Ishikawa (cell line): ENCODE measurements at regions not wholly inside any gene's neighbourhood (a gene's known extent, or its start where the extent isn't known, plus 50 kb on each side); places are given as distances from the start of the nearest gene placed in this dataset.

Source experiments
- CEBPB ChIP-seq: IDR thresholded peaks from 2 replicates; pipeline ENCODE4 v1.6.1; 2012
- CREB1 ChIP-seq: IDR thresholded peaks from 2 replicates; pipeline ENCODE4 v1.6.1; 2012; ENCODE audit warnings: low read depth
- EGR1 ChIP-seq: IDR thresholded peaks from 2 replicates; pipeline ENCODE4 v1.6.1; 2012
- EP300 ChIP-seq: IDR thresholded peaks from 2 replicates; pipeline ENCODE4 v1.6.1; 2012; ENCODE audit warnings: borderline replicate concordance
- FOXM1 ChIP-seq: IDR thresholded peaks from 2 replicates; pipeline ENCODE4 v1.6.1; 2012; ENCODE audit warnings: low read depth, borderline replicate concordance
- MAX ChIP-seq: IDR thresholded peaks from 2 replicates; pipeline ENCODE4 v1.6.1; 2012
- NFIC ChIP-seq: IDR thresholded peaks from 2 replicates; pipeline ENCODE4 v1.6.1; 2012
- RAD21 ChIP-seq: IDR thresholded peaks from 2 replicates; pipeline ENCODE4 v1.6.1; 2012; ENCODE audit warnings: low read depth
- TAF1 ChIP-seq: IDR thresholded peaks from 2 replicates; pipeline ENCODE4 v1.6.1; 2012; ENCODE audit warnings: low read depth, mild to moderate bottlenecking
- TCF12 ChIP-seq: IDR thresholded peaks from 2 replicates; pipeline ENCODE4 v1.6.1; 2012; ENCODE audit warnings: low read depth
- TEAD4 ChIP-seq: IDR thresholded peaks from 2 replicates; pipeline ENCODE4 v1.6.1; 2012
- USF1 ChIP-seq: IDR thresholded peaks from 2 replicates; pipeline ENCODE4 v1.6.1; 2012
- YY1 ChIP-seq: IDR thresholded peaks from 2 replicates; pipeline ENCODE4 v1.6.1; 2012; ENCODE audit warnings: low read depth
- ZBTB7A ChIP-seq: IDR thresholded peaks from 2 replicates; pipeline ENCODE4 v1.6.1; 2012; ENCODE audit warnings: low read depth
- TF ChIP-seq, protein P1 (sequence below): IDR thresholded peaks from 2 replicates; pipeline ENCODE4 v1.6.1; 2012; ENCODE audit warnings: low read depth, mild to moderate bottlenecking

GRCh38 chr2:59490994-59491393 is 1062.5 kb downstream of the BCL11A start:
- TF ChIP-seq YY1 (no peak), EP300 (no peak)

- TF ChIP-seq EP300 (no peak), NFIC (no peak), MAX (no peak), USF1 (no peak), TEAD4 (no peak), YY1 (no peak), TCF12 (no peak), CREB1 (no peak), ZBTB7A (no peak), EGR1 (no peak), RAD21 (no peak), CEBPB (no peak), TAF1 (no peak), FOXM1 (no peak)
- TF ChIP-seq, protein P1, sequence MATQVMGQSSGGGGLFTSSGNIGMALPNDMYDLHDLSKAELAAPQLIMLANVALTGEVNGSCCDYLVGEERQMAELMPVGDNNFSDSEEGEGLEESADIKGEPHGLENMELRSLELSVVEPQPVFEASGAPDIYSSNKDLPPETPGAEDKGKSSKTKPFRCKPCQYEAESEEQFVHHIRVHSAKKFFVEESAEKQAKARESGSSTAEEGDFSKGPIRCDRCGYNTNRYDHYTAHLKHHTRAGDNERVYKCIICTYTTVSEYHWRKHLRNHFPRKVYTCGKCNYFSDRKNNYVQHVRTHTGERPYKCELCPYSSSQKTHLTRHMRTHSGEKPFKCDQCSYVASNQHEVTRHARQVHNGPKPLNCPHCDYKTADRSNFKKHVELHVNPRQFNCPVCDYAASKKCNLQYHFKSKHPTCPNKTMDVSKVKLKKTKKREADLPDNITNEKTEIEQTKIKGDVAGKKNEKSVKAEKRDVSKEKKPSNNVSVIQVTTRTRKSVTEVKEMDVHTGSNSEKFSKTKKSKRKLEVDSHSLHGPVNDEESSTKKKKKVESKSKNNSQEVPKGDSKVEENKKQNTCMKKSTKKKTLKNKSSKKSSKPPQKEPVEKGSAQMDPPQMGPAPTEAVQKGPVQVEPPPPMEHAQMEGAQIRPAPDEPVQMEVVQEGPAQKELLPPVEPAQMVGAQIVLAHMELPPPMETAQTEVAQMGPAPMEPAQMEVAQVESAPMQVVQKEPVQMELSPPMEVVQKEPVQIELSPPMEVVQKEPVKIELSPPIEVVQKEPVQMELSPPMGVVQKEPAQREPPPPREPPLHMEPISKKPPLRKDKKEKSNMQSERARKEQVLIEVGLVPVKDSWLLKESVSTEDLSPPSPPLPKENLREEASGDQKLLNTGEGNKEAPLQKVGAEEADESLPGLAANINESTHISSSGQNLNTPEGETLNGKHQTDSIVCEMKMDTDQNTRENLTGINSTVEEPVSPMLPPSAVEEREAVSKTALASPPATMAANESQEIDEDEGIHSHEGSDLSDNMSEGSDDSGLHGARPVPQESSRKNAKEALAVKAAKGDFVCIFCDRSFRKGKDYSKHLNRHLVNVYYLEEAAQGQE: no peak
These were observed 1063.3 kb downstream of the BCL11A start for GRCh38 chr2:59490192-59490591.

DNA sequence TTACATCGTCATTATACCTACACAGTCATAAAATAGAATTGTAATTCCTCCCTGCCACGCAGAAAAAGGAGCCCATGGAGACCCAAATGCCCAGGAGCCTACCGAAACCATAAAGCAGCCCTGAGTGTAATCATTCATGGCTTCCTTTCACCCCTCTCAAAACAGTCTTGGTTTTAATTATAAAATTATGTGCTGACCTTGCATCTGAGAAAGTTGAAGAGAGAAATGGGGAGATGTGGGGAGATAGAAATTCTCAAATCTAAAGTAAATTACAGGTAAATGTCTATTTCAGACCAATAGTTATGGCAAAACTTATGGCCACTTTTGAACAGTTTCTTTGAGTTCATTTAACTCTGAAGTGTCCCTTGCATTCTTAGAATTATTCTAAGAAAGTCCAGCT is 1068.8 kb downstream of the BCL11A start:
- TF ChIP-seq USF1 (no peak), TAF1 (no peak)

- TF ChIP-seq TEAD4 (no peak), YY1 (no peak), EP300 (no peak), TAF1 (no peak), TCF12 (no peak), EGR1 (no peak), FOXM1 (no peak), MAX (no peak), NFIC (no peak), CREB1 (no peak), USF1 (no peak), RAD21 (no peak), ZBTB7A (no peak), CEBPB (no peak)
- TF ChIP-seq, protein P1: no peak
These were observed 1090.0 kb downstream of the BCL11A start for GRCh38 chr2:59463426-59463825.

DNA sequence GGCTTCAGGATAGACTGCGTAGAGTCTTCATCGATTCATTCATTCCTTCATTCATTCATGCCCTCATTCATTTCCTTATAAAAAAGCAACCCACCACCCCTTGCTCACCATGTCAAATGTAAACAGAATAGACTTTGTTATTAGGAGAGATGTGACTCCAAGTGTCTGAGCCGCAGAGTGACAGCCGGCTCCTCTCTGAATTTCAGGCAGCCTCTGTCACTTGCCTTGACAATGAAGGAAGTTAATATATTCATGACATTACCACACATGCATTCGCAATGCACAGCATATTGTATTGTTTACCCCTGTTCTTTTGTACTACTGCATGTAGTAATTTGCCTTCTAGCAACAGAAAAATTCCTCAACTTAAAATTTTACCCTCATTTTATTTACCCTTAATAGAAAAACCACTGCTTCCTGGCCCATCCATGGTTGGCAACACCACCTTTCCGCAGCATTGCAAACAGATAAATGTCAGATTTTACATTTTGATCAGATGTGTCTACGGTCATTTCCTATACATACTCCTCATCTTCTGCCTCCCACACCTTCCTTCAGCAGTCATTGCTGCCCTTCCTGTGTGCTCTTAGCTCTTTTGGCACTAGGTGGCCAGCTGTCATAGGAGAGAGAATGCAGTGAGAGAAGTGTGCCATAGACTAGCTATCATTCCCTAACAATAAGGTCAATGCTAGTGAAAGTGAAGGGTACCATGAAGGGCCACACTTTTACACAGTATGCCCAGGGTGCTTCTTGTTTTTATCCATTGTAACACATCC is 1090.8 kb downstream of the BCL11A start:
- TF ChIP-seq TEAD4: no peak
- no peak for TF ChIP-seq TAF1
- TF ChIP-seq EGR1: no peak
- TF ChIP-seq MAX: no peak
- TF ChIP-seq USF1: no peak
- TF ChIP-seq FOXM1: no peak
- TF ChIP-seq, protein P1: no peak
- TF ChIP-seq NFIC: no peak
- TF ChIP-seq CEBPB: no peak
- no peak for TF ChIP-seq EP300
- no peak for TF ChIP-seq YY1
- no peak for TF ChIP-seq ZBTB7A
- no peak for TF ChIP-seq CREB1
- no peak for TF ChIP-seq RAD21
- TF ChIP-seq TCF12: no peak
